ENCODE measurements at regions not wholly inside any gene's neighbourhood (a gene's known extent, or its start where the extent isn't known, plus 50 kb on each side); places are given as distances from the start of the nearest gene placed in this dataset.

GRCh38 chr9:80556631-80557030 lies 984.9 kb downstream of the TLE4 start:
- Histone ChIP-seq H3K14ac (ENCODE audit: insufficient read depth, low read length) (no peak overlapping the region), H3K79me1 (ENCODE audit: insufficient read depth, low read depth, low read length, poor library complexity, severe bottlenecking) (no peaks in the 10 kb centered on the region), H2BK12ac (ENCODE audit: insufficient read length, low read depth, low read length) (no peak overlapping the region), H3K9ac (ENCODE audit: extremely low read depth, insufficient read length, low read length) (no peak overlapping the region), H3K4me1 (ENCODE audit: insufficient read depth, low read length) (no peaks in the 10 kb centered on the region), H3K4ac (ENCODE audit: low read depth, low read length) (no peak overlapping the region), H3K23ac (ENCODE audit: insufficient read length, low read depth, low read length) (no peak overlapping the region), H4K8ac (replicated peaks; ENCODE audit: insufficient read length, low read depth, low read length) (no peak overlapping the region), H2AFZ (ENCODE audit: low read length) (no peak overlapping the region), H2BK15ac (ENCODE audit: low read depth, low read length) (no peak overlapping the region), H3K23me2 (ENCODE audit: insufficient read length, low read depth, low read length, poor library complexity, severe bottlenecking) (no peaks in the 10 kb centered on the region), H3K4me2 (ENCODE audit: insufficient read depth, insufficient read length, low read length) (no peak overlapping the region), H3K18ac (ENCODE audit: insufficient read length, low read depth, low read length) (no peak overlapping the region), H4K5ac (ENCODE audit: insufficient read length, low read depth, low read length) (no peak overlapping the region), H2BK20ac (ENCODE audit: low read depth, low read length, poor library complexity, severe bottlenecking) (no peak overlapping the region), H2BK5ac (ENCODE audit: insufficient read length, low read length) (no peak overlapping the region), H3K79me2 (ENCODE audit: insufficient read depth, low read length) (no peaks in the 10 kb centered on the region), H3K27me3 (ENCODE audit: insufficient read depth, low read length) (no peaks in the 10 kb centered on the region), H3T11ph (ENCODE audit: low read length) (no peak overlapping the region), H4K20me1 (ENCODE audit: control insufficient read depth, insufficient read depth, insufficient read length) (no peaks in the 10 kb centered on the region), H3K56ac (ENCODE audit: insufficient read length, low read depth, low read length) (no peak overlapping the region), H3K27ac (ENCODE audit: insufficient read length, low read depth, low read length) (no peak overlapping the region), H4K91ac (ENCODE audit: insufficient read length, low read depth, low read length) (no peak overlapping the region), H2AK5ac (ENCODE audit: insufficient read length, low read length) (no peak overlapping the region), H3K9me3 (ENCODE audit: control insufficient read depth, low read depth, low read length) (no peaks in the 10 kb centered on the region), H2BK120ac (ENCODE audit: low read depth, low read length, poor library complexity, severe bottlenecking) (no peak overlapping the region)
- Mint-ChIP-seq H3K36me3 (ENCODE audit: insufficient read depth in 1 of 3, low read depth in 3 of 3) (no peaks in the 10 kb centered on the region), H3K27me3 (ENCODE audit: low read depth) (no peaks in the 10 kb centered on the region), H3K4me3 (no peak overlapping the region), H3K4me1 (no peaks in the 10 kb centered on the region; a peak in 1 of 4 replicates), H3K27ac (no peak overlapping the region), H3K9me3 (no peaks in the 10 kb centered on the region)
- no peak for TF ChIP-seq CTCF (conservative IDR thresholded peaks at IDR 0.05)
- no peak for DNase-seq

Data from H9 (cell line).